Putamen (tissue), 1 donor: ENCODE measurements at regions not wholly inside any gene's neighbourhood (a gene's known extent, or its start where the extent isn't known, plus 50 kb on each side); places are given as distances from the start of the nearest gene placed in this dataset.
A peak's percentile ranks its signal among the peaks of the same experiment; 100 is the strongest.
"Not testable (repeated sequence)": the region's sequence is repeated elsewhere in the genome, so short reads cannot be mapped to it uniquely, and the experiment has no call there.

Experiments
- DNase-seq: peaks from one replicate; pipeline ENCODE4 v3.0.0-alpha.2; 2016; ENCODE audit warnings: low spot score

GRCh38 chr3:10625323-10625722 lies 119.9 kb upstream of the ATP2B2 start:
- no peak for DNase-seq

GRCh38 chr3:10627884-10628572 lies 122.6 kb upstream of the ATP2B2 start:
- DNase-seq = no peak

GRCh38 chr3:10628891-10629670 lies 123.7 kb upstream of the ATP2B2 start:
- no peak for DNase-seq

GRCh38 chr3:10629671-10630040 lies 124.3 kb upstream of the ATP2B2 start:
- DNase-seq = no peak

GRCh38 chr3:10631224-10631623 lies 125.8 kb upstream of the ATP2B2 start:
- no peak for DNase-seq

GRCh38 chr3:10632125-10632524 lies 126.7 kb upstream of the ATP2B2 start:
- DNase-seq = no peak

- no peak for DNase-seq
These were observed 127.4 kb upstream of the ATP2B2 start for GRCh38 chr3:10632741-10633140.

GRCh38 chr3:10635446-10636076 lies 130.2 kb upstream of the ATP2B2 start:
- DNase-seq = no peak

- no peak for DNase-seq
These were observed 132.0 kb upstream of the ATP2B2 start for GRCh38 chr3:10637342-10637741.

GRCh38 chr3:10638466-10638865 lies 133.1 kb upstream of the ATP2B2 start:
- DNase-seq = no peak

- no peak for DNase-seq
These were observed 136.4 kb upstream of the ATP2B2 start for GRCh38 chr3:10641760-10642159.

- no peak for DNase-seq
These were observed 138.8 kb upstream of the ATP2B2 start for GRCh38 chr3:10644189-10644588.

GRCh38 chr3:10645800-10646199 lies 140.4 kb upstream of the ATP2B2 start:
- no peak for DNase-seq

- peak; percentile 57 for DNase-seq
These were observed 141.3 kb upstream of the ATP2B2 start for GRCh38 chr3:10646531-10647335.

- no peak for DNase-seq
These were observed 142.0 kb upstream of the ATP2B2 start for GRCh38 chr3:10647376-10647775.

- DNase-seq = no peak
These were observed 142.8 kb upstream of the ATP2B2 start for GRCh38 chr3:10648181-10648580.

- not testable (repeated sequence) for DNase-seq
These were observed 144.1 kb upstream of the ATP2B2 start for GRCh38 chr3:10649463-10649862.

- DNase-seq = no peak
These were observed 146.1 kb upstream of the ATP2B2 start for GRCh38 chr3:10651506-10651905.

- no peak for DNase-seq
These were observed 147.9 kb upstream of the ATP2B2 start for GRCh38 chr3:10653241-10653640.

GRCh38 chr3:10653866-10654611 lies 148.7 kb upstream of the ATP2B2 start:
- peak; percentile 57 for DNase-seq

GRCh38 chr3:10655105-10655504 lies 149.7 kb upstream of the ATP2B2 start:
- no peak for DNase-seq

- DNase-seq = not testable (repeated sequence)
These were observed 152.0 kb upstream of the ATP2B2 start for GRCh38 chr3:10657339-10657738.
